ENCODE measurements at regions not wholly inside any gene's neighbourhood (a gene's known extent, or its start where the extent isn't known, plus 50 kb on each side); places are given as distances from the start of the nearest gene placed in this dataset.

GRCh38 chr3:71865727-71866126 lies 80.8 kb upstream of the PROK2 start:
- no peak overlapping the region for H3K4me2 ChIP-seq (ENCODE audit: low read depth, low read length, poor library complexity, severe bottlenecking)
- H3K4me3 ChIP-seq (ENCODE audit: insufficient read depth, low read length, poor library complexity, severe bottlenecking) = no peak overlapping the region
- no peaks in the 10 kb centered on the region for H4K20me1 ChIP-seq (ENCODE audit: low read depth, low read length)
- no peak overlapping the region for H3K9ac ChIP-seq (ENCODE audit: low read length)
- no peaks in the 10 kb centered on the region for H3K36me3 ChIP-seq (ENCODE audit: low read length)
- no peak overlapping the region for H3K27ac ChIP-seq (ENCODE audit: low read depth, low read length)
- H3K9me2 ChIP-seq (replicated peaks; ENCODE audit: insufficient read depth, low read length) = no peaks in the 10 kb centered on the region
- H3K9me3 ChIP-seq (ENCODE audit: insufficient read depth, low read length) = peaks cover 8% of the 10 kb centered on the region; the same call in 1 of the 2 replicates
- H3F3A ChIP-seq (ENCODE audit: insufficient read depth) = no peaks in the 10 kb centered on the region
- TF ChIP-seq EZH2phosphoT487 (conservative IDR thresholded peaks at IDR 0.05; ENCODE audit: low read length) (no peak), CTCF (IDR thresholded peaks at IDR 0.05; ENCODE audit: insufficient read depth, low read length, poor library complexity, severe bottlenecking) (no peak)
- H3K79me2 ChIP-seq (ENCODE audit: insufficient read depth, low read length) = no peaks in the 10 kb centered on the region
- no peaks in the 10 kb centered on the region for H3K27me3 ChIP-seq (ENCODE audit: low read length)
- H2AFZ ChIP-seq (ENCODE audit: low read depth, low read length, severe bottlenecking) = no peak overlapping the region

- no peaks in the 10 kb centered on the region for H3K9me2 ChIP-seq (replicated peaks; ENCODE audit: insufficient read depth, low read length)
- H3K36me3 ChIP-seq (ENCODE audit: low read length) = no peaks in the 10 kb centered on the region
- H3K9me3 ChIP-seq (ENCODE audit: insufficient read depth, low read length) = peaks cover 14% of the 10 kb centered on the region; the same call in 1 of the 2 replicates
- H3K27me3 ChIP-seq (ENCODE audit: low read length) = no peaks in the 10 kb centered on the region
- H4K20me1 ChIP-seq (ENCODE audit: low read depth, low read length) = no peaks in the 10 kb centered on the region
- no peak overlapping the region for H3K27ac ChIP-seq (ENCODE audit: low read depth, low read length)
- no peaks in the 10 kb centered on the region for H3K79me2 ChIP-seq (ENCODE audit: insufficient read depth, low read length)
- TF ChIP-seq CTCF (IDR thresholded peaks at IDR 0.05; ENCODE audit: insufficient read depth, low read length, poor library complexity, severe bottlenecking) = no peak
- no peak for TF ChIP-seq EZH2phosphoT487 (conservative IDR thresholded peaks at IDR 0.05; ENCODE audit: low read length)
- H3K4me3 ChIP-seq (ENCODE audit: insufficient read depth, low read length, poor library complexity, severe bottlenecking) = no peak overlapping the region
- no peak overlapping the region for H3K4me2 ChIP-seq (ENCODE audit: low read depth, low read length, poor library complexity, severe bottlenecking)
- H3K9ac ChIP-seq (ENCODE audit: low read length) = no peak overlapping the region
- H2AFZ ChIP-seq (ENCODE audit: low read depth, low read length, severe bottlenecking) = no peak overlapping the region
- no peaks in the 10 kb centered on the region for H3F3A ChIP-seq (ENCODE audit: insufficient read depth)
Measured at GRCh38 chr3:71863563-71864190, 78.7 kb upstream of the PROK2 start.

GRCh38 chr3:71862371-71863140 lies 77.6 kb upstream of the PROK2 start:
- H3K79me2 ChIP-seq (ENCODE audit: insufficient read depth, low read length) = no peaks in the 10 kb centered on the region
- no peak overlapping the region for H2AFZ ChIP-seq (ENCODE audit: low read depth, low read length, severe bottlenecking)
- no peaks in the 10 kb centered on the region for H3K27me3 ChIP-seq (ENCODE audit: low read length)
- H3K4me2 ChIP-seq (ENCODE audit: low read depth, low read length, poor library complexity, severe bottlenecking) = no peak overlapping the region
- no peak for TF ChIP-seq EZH2phosphoT487 (conservative IDR thresholded peaks at IDR 0.05; ENCODE audit: low read length)
- TF ChIP-seq CTCF (IDR thresholded peaks at IDR 0.05; ENCODE audit: insufficient read depth, low read length, poor library complexity, severe bottlenecking) = no peak
- no peak overlapping the region for H3K9ac ChIP-seq (ENCODE audit: low read length)
- no peak overlapping the region for H3K4me3 ChIP-seq (ENCODE audit: insufficient read depth, low read length, poor library complexity, severe bottlenecking)
- no peaks in the 10 kb centered on the region for H3K9me2 ChIP-seq (replicated peaks; ENCODE audit: insufficient read depth, low read length)
- H3K9me3 ChIP-seq (ENCODE audit: insufficient read depth, low read length) = peaks cover 14% of the 10 kb centered on the region; the same call in 1 of the 2 replicates
- no peaks in the 10 kb centered on the region for H3F3A ChIP-seq (ENCODE audit: insufficient read depth)
- no peak overlapping the region for H3K27ac ChIP-seq (ENCODE audit: low read depth, low read length)
- H3K36me3 ChIP-seq (ENCODE audit: low read length) = no peaks in the 10 kb centered on the region
- H4K20me1 ChIP-seq (ENCODE audit: low read depth, low read length) = no peaks in the 10 kb centered on the region

Measured in SU-DHL-6 (cell line).